GM21528 (cell line): ENCODE measurements at regions not wholly inside any gene's neighbourhood (a gene's known extent, or its start where the extent isn't known, plus 50 kb on each side); places are given as distances from the start of the nearest gene placed in this dataset.

Experiments used
- ATAC-seq: cut with Tn5 transposase; IDR thresholded peaks from one replicate; pipeline ENCODE4 v1.9.1; 2021; ENCODE audit warnings: mild to moderate bottlenecking, moderate library complexity; ENCODE audit not compliant: unreplicated experiment, low FRiP score

DNA sequence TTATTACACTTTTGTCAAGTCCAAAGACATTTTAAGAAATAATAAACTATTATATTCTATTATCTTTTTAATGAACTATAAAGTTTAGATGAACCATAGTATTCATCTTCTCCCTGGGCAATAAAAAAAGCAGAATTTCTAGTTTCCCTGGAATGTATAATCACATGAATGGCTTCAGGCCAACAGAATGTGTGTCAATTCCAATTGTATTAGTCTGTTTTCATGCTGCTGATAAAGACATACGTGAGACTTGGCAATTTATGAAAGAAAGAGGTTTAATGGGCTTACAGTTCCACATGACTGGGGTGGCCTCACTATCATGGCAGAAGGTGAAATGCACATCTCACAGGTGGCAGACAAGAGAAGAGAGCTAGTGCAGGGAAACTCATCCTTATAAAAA lies 70.7 kb upstream of the ANXA10 start:
- no peak for ATAC-seq

DNA sequence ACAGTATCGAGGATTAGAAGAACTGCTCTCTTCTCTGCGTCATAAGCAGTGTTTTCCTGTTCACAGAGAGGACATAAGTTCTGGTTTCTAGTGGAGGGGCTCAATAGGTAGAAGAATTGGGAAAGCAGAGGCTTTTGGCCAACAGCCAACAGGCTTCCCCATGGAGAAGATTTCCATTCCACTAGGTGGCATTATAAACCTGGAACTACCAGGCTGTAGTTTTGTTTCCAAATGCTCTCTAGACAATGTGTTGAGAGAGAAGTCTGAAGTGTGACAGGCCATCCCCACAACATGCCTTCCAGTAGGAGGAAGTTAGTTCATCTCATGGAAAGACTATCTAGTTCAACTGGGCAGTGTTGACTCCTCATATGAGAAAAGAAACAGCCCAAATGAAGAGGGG lies 63.8 kb upstream of the ANXA10 start:
- no peak for ATAC-seq

DNA sequence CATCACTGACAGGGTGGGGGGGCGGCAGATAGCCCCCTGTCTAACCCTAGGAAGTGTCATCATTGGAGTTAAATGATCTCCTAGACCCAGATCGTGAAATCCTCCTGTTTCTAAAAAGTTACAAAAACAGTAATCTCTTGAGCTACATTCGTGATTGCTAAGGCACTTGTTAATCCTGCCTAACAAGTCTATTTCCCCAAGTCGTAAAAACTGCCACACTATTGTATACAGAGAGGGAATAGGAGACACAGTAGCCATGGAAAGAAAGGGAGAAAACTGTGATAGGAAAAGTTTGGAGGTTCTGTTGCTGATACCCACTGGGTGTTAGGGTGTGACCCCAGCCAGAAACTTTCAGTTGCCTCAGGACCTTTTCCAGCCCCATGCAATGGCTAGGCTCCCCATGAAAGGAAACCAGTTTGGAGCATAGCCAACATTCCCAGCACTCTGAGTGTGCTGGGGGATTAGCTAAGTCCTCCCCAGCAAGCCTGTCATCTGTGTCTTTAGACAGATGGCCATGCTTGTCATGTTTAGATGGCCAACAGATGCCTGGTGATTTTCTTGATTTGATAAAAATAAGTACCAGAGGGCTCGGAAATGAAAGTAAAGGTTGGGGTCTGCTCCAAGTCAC lies 63.3 kb upstream of the ANXA10 start:
- no peak for ATAC-seq

DNA sequence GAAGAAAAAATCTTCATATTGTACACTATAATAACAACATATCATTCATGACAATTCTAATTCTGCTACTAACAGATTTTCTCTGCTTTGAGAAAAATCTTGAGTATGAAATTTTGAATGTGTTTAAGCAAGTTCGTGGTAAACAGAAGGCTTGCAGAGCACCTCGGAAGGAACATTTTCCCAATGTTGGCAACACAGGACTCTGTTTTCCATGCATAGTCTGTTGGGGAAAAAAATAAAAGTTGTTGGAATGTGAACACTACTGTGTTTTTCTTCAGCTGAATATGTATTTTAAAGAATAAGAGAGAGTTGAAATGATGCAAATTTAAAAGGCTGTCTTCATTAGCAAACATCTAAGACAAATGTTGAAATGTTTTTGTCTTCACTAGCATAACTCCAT lies 54.7 kb upstream of the ANXA10 start:
- ATAC-seq, result no peak

DNA sequence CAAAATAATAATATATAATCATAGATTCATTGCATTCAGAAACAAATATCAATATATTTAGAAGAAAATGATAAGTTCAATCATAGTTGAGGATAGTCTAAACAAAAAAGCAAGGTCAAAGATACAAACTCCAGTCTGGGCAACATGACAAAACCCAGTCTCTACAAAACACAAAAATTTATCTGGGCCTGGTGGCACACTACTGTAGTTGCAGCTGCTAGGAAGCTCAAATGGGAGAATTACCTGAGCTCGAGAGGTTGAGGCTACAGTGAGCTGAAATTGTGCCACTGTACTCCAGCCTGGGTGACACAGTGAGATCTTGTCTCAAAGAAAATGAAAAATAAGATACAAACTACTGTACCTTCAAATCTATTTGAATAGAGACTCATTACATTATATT lies 52.7 kb upstream of the ANXA10 start:
- ATAC-seq, result no peak
